ENCODE measurements at regions not wholly inside any gene's neighbourhood (a gene's known extent, or its start where the extent isn't known, plus 50 kb on each side); places are given as distances from the start of the nearest gene placed in this dataset.

GRCh38 chr1:243933495-243933894 lies 83.5 kb upstream of the AKT3 start:
- ATAC-seq, result no peak
- ChIA-PET POLR2A (no interaction called here), CTCF (no interaction called here), RAD21 (ENCODE audit: low non-redundant PET in 1 of 2, low total read pairs in 2 of 2, uncharacterized antibody in 2 of 2, unreplicated experiment in 2 of 2) (no interaction called here)
- H3K27me3 ChIP-seq (ENCODE audit: insufficient read depth, low read length), result 0 out of 2 replicates have a peak, but pooled peaks cover 4% of the 10 kb centered on the region
- no peak overlapping the region for H3K27ac ChIP-seq (ENCODE audit: low read depth, low read length)
- H3K9me2 ChIP-seq (ENCODE audit: insufficient read depth), result no peaks in the 10 kb centered on the region
- H3K4me2 ChIP-seq (ENCODE audit: low read length), result no peak overlapping the region
- TF ChIP-seq POLR2A (IDR thresholded peaks at IDR 0.05; ENCODE audit: borderline replicate concordance, extremely low read depth, insufficient read depth, insufficient read length) (no peak), TCF7L2 (IDR thresholded peaks at IDR 0.05; ENCODE audit: borderline replicate concordance, extremely low read depth, insufficient read depth, insufficient read length) (no peak), RAD21 (IDR thresholded peaks at IDR 0.05; ENCODE audit: low read depth) (no peak), EGR1 (IDR thresholded peaks at IDR 0.05; ENCODE audit: low read depth) (no peak), EZH2phosphoT487 (IDR thresholded peaks at IDR 0.05; ENCODE audit: borderline replicate concordance) (no peak), ZNF274 (IDR thresholded peaks at IDR 0.05; ENCODE audit: low read depth, low read length) (no peak), EZH2 (IDR thresholded peaks at IDR 0.05) (no peak), ZFX (IDR thresholded peaks at IDR 0.05) (no peak), SP1 (IDR thresholded peaks at IDR 0.05; ENCODE audit: low read depth) (no peak), CTCF (IDR thresholded peaks at IDR 0.05 in 2 of 3, conservative IDR thresholded peaks at IDR 0.05 in 1 of 3; ENCODE audit: borderline replicate concordance in 1 of 3, insufficient read depth in 1 of 3, low read depth in 2 of 3, low read length in 2 of 3) (no peak), JUND (IDR thresholded peaks at IDR 0.05) (no peak), POLR2AphosphoS5 (IDR thresholded peaks at IDR 0.05; ENCODE audit: low read depth, low read length) (no peak), FOSL1 (IDR thresholded peaks at IDR 0.05; ENCODE audit: low read depth) (no peak)
- H3K9me3 ChIP-seq (ENCODE audit: control insufficient read depth in 1 of 2, insufficient read depth in 1 of 2, low read depth in 1 of 2, low read length in 2 of 2), result no peaks in the 10 kb centered on the region
- H3K36me3 ChIP-seq (ENCODE audit: control insufficient read depth in 1 of 2, insufficient read depth in 2 of 2, low read length in 2 of 2), result no peaks in the 10 kb centered on the region
- no peaks in the 10 kb centered on the region for H3K79me2 ChIP-seq (ENCODE audit: insufficient read depth, low read length)
- BruUV-seq (replicated peaks), result no TSS peak
- H3K4me1 ChIP-seq (ENCODE audit: control insufficient read depth in 1 of 2, insufficient read depth in 2 of 2, low read length in 2 of 2), result no peaks in the 10 kb centered on the region
- H3K9ac ChIP-seq (ENCODE audit: low read length), result no peak overlapping the region
- DNase-seq (ENCODE audit: low read depth, low spot score), result no peak
- intact Hi-C loops (cut with micrococcal nuclease), result no loop called here
- no peak overlapping the region for H3K4me3 ChIP-seq (replicated peaks in 1 of 2; ENCODE audit: low read depth in 1 of 2, low read length in 2 of 2)
- no peak overlapping the region for H2AFZ ChIP-seq (ENCODE audit: low read depth, low read length, poor library complexity, severe bottlenecking)
- H4K20me1 ChIP-seq (ENCODE audit: insufficient read depth), result no peaks in the 10 kb centered on the region
